ENCODE measurements at regions not wholly inside any gene's neighbourhood (a gene's known extent, or its start where the extent isn't known, plus 50 kb on each side); places are given as distances from the start of the nearest gene placed in this dataset.

GRCh38 chr2:128384446-128384845 lies 65.8 kb upstream of the HS6ST1 start:
- H3K27me3 ChIP-seq: no peaks in the 10 kb centered on the region
- no peak overlapping the region for H3K4me3 ChIP-seq (replicated peaks in 1 of 3)
- DNase-seq: peak in 1 of 2 donors; percentile 0
- TF ChIP-seq POLR2A (IDR thresholded peaks at IDR 0.05): no peak
- no peak for TF ChIP-seq CTCF (IDR thresholded peaks at IDR 0.05)
- H3K36me3 ChIP-seq: no peaks in the 10 kb centered on the region
- H3K9me3 ChIP-seq: no peaks in the 10 kb centered on the region
- H3K4me1 ChIP-seq: peaks cover 4 to 24% of the 10 kb centered on the region in 2 donors
- WGBS, 2 donors: 96 to 99% methylated on average over 10 of the region's 10 CpGs
- intact Hi-C loops (cut with DNase I): no loop called here
- H3K27ac ChIP-seq: no peak overlapping the region

- intact Hi-C loops (cut with DNase I): no loop called here
- WGBS, 2 donors: 78 to 84% methylated on average over 4 to 9 of the region's 10 CpGs
- H3K9me3 ChIP-seq: no peaks in the 10 kb centered on the region
- peak in 1 of 2 donors; percentile 1 for DNase-seq
- H3K4me1 ChIP-seq: peaks cover 0 to 19% of the 10 kb centered on the region in 2 donors
- H3K36me3 ChIP-seq: no peaks in the 10 kb centered on the region
- H3K27ac ChIP-seq: no peak overlapping the region
- no peaks in the 10 kb centered on the region for H3K27me3 ChIP-seq
- no peak overlapping the region for H3K4me3 ChIP-seq (replicated peaks in 1 of 3)
- TF ChIP-seq CTCF (IDR thresholded peaks at IDR 0.05) (no peak), POLR2A (IDR thresholded peaks at IDR 0.05) (no peak)
These were observed 66.3 kb upstream of the HS6ST1 start for GRCh38 chr2:128384956-128385355.

- H3K36me3 ChIP-seq: no peaks in the 10 kb centered on the region
- H3K4me3 ChIP-seq (replicated peaks in 1 of 3): no peak overlapping the region
- WGBS, 2 donors: 96 to 97% methylated on average over 7 of the region's 7 CpGs
- H3K27me3 ChIP-seq: no peaks in the 10 kb centered on the region
- no peaks in the 10 kb centered on the region for H3K9me3 ChIP-seq
- TF ChIP-seq CTCF (IDR thresholded peaks at IDR 0.05) (no peak), POLR2A (IDR thresholded peaks at IDR 0.05) (no peak)
- H3K27ac ChIP-seq: no peak overlapping the region
- intact Hi-C loops (cut with DNase I): no loop called here
- H3K4me1 ChIP-seq: peaks cover 2 to 15% of the 10 kb centered on the region in 2 donors
- no peak for DNase-seq
These were observed 66.7 kb upstream of the HS6ST1 start for GRCh38 chr2:128385365-128385764.

- Histone ChIP-seq H3K36me3 (no peaks in the 10 kb centered on the region), H3K4me3 (replicated peaks in 1 of 3) (no peak overlapping the region), H3K4me1 (peaks cover 2 to 9% of the 10 kb centered on the region in 2 donors), H3K27ac (no peak overlapping the region), H3K9me3 (no peaks in the 10 kb centered on the region), H3K27me3 (no peaks in the 10 kb centered on the region)
- no peak for DNase-seq
- TF ChIP-seq CTCF (IDR thresholded peaks at IDR 0.05) (no peak), POLR2A (IDR thresholded peaks at IDR 0.05) (no peak)
- WGBS, 2 donors: 93 to 97% methylated on average over 14 of the region's 14 CpGs
- intact Hi-C loops (cut with DNase I): no loop called here
These were observed 67.4 kb upstream of the HS6ST1 start for GRCh38 chr2:128386066-128386465.

GRCh38 chr2:128388499-128388941 lies 69.9 kb upstream of the HS6ST1 start:
- no peak overlapping the region for H3K27ac ChIP-seq
- intact Hi-C loops (cut with DNase I): no loop called here
- no peaks in the 10 kb centered on the region for H3K36me3 ChIP-seq
- 81 to 92% methylated on average over 8 of the region's 8 CpGs for WGBS, 2 donors
- TF ChIP-seq CTCF (IDR thresholded peaks at IDR 0.05) (no peak), POLR2A (IDR thresholded peaks at IDR 0.05) (no peak)
- DNase-seq: no peak
- no peaks in the 10 kb centered on the region for H3K9me3 ChIP-seq
- no peaks in the 10 kb centered on the region for H3K27me3 ChIP-seq
- no peak overlapping the region for H3K4me3 ChIP-seq (replicated peaks in 1 of 3)
- peaks cover 0 to 2% of the 10 kb centered on the region in 2 donors for H3K4me1 ChIP-seq

All from thyroid gland (tissue), 4 donors.